ENCODE measurements at regions not wholly inside any gene's neighbourhood (a gene's known extent, or its start where the extent isn't known, plus 50 kb on each side); places are given as distances from the start of the nearest gene placed in this dataset.

GRCh38 chr4:162461952-162462351, 298.2 kb upstream of the FSTL5 start:
- Histone ChIP-seq H3K36me3 (no peaks in the 10 kb centered on the region), H3K27ac (no peak overlapping the region), H3K27me3 (no peaks in the 10 kb centered on the region), H3K4me3 (no peak overlapping the region), H3K4me1 (ENCODE audit: low read depth) (peaks cover 10% of the 10 kb centered on the region), H3K9me3 (ENCODE audit: low read depth) (no peaks in the 10 kb centered on the region)
- TF ChIP-seq CTCF (IDR thresholded peaks at IDR 0.05; ENCODE audit: low read depth, low read length): no peak
- DNase-seq (ENCODE audit: low read depth in 1 of 2, low spot score in 1 of 2): no peak

GRCh38 chr4:162458051-162458450, 294.3 kb upstream of the FSTL5 start:
- H3K27me3 ChIP-seq: no peaks in the 10 kb centered on the region
- H3K9me3 ChIP-seq (ENCODE audit: low read depth): no peaks in the 10 kb centered on the region
- H3K27ac ChIP-seq: no peak overlapping the region
- no peak for TF ChIP-seq CTCF (IDR thresholded peaks at IDR 0.05; ENCODE audit: low read depth, low read length)
- no peak overlapping the region for H3K4me3 ChIP-seq
- no peak for DNase-seq (ENCODE audit: low read depth in 1 of 2, low spot score in 1 of 2)
- no peaks in the 10 kb centered on the region for H3K36me3 ChIP-seq
- H3K4me1 ChIP-seq (ENCODE audit: low read depth): peaks cover 10% of the 10 kb centered on the region

- no peak for DNase-seq (ENCODE audit: low read depth in 1 of 2, low spot score in 1 of 2)
- Histone ChIP-seq H3K4me1 (ENCODE audit: low read depth) (peaks cover 10% of the 10 kb centered on the region), H3K4me3 (no peak overlapping the region), H3K9me3 (ENCODE audit: low read depth) (no peaks in the 10 kb centered on the region), H3K36me3 (no peaks in the 10 kb centered on the region), H3K27me3 (no peaks in the 10 kb centered on the region), H3K27ac (no peak overlapping the region)
- no peak for TF ChIP-seq CTCF (IDR thresholded peaks at IDR 0.05; ENCODE audit: low read depth, low read length)
Observed at GRCh38 chr4:162457071-162457865, 293.5 kb upstream of the FSTL5 start.

GRCh38 chr4:162456106-162456505, 292.3 kb upstream of the FSTL5 start:
- DNase-seq (ENCODE audit: low read depth in 1 of 2, low spot score in 1 of 2): no peak
- Histone ChIP-seq H3K27me3 (no peaks in the 10 kb centered on the region), H3K36me3 (no peaks in the 10 kb centered on the region), H3K27ac (no peak overlapping the region), H3K4me3 (no peak overlapping the region), H3K4me1 (ENCODE audit: low read depth) (peaks cover 10% of the 10 kb centered on the region), H3K9me3 (ENCODE audit: low read depth) (no peaks in the 10 kb centered on the region)
- no peak for TF ChIP-seq CTCF (IDR thresholded peaks at IDR 0.05; ENCODE audit: low read depth, low read length)

- Histone ChIP-seq H3K36me3 (no peaks in the 10 kb centered on the region), H3K9me3 (ENCODE audit: low read depth) (no peaks in the 10 kb centered on the region), H3K4me1 (ENCODE audit: low read depth) (no peaks in the 10 kb centered on the region), H3K4me3 (no peak overlapping the region), H3K27me3 (no peaks in the 10 kb centered on the region), H3K27ac (no peak overlapping the region)
- no peak for TF ChIP-seq CTCF (IDR thresholded peaks at IDR 0.05; ENCODE audit: low read depth, low read length)
- DNase-seq (ENCODE audit: low read depth in 1 of 2, low spot score in 1 of 2): no peak
Observed at GRCh38 chr4:162450531-162451035, 286.8 kb upstream of the FSTL5 start.
